Adrenal gland (tissue), 5 donors: ENCODE measurements at regions not wholly inside any gene's neighbourhood (a gene's known extent, or its start where the extent isn't known, plus 50 kb on each side); places are given as distances from the start of the nearest gene placed in this dataset.

Experiments used
- CTCF ChIP-seq, 6 experiments: fragments of 450-650 bp in 4 of 6; fragments of 200-600 bp in 2 of 6; sonication (generic) in 1 of 6; IDR thresholded peaks; 1 replicate in 5 of 6; 2 replicates in 1 of 6; pipeline versions ENCODE4 v1.5.1 to v1.8.0; 2016 to 2021; ENCODE audit warnings: antibody characterized with exemption in 6 of 6, mild to moderate bottlenecking in 2 of 6, moderate library complexity in 1 of 6
- POLR2A ChIP-seq, 2 donors: fragments of 450-650 bp; IDR thresholded peaks; one replicate each; pipeline ENCODE4 v1.6.1; 2017; ENCODE audit warnings: antibody characterized with exemption in 2 of 2, mild to moderate bottlenecking in 2 of 2, moderate library complexity in 1 of 2
- donor health status: DM: no; HTN: no; CAD: no.

DNA sequence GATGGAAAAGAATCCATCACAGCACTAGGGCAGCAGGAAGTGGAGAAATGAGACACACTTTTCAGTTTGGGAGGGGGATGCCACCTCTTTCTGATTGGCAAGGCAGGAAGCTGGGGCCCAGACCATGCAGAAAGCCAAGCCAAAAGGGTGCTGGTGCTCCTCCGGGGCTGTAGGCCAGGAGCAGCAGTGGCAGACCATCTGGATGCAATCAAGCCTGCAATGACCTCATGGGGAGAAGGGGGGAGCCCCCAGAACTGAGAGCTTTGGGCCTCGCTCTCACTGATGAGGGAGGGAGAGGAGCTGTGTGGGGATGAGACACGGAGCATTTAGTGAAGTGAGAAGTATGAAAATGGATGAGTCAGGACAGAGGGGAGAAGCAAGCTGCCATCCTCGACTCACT is 141.3 kb upstream of the NALF2 start:
- TF ChIP-seq CTCF (IDR thresholded peaks at IDR 0.05) = no peak
- no peak for TF ChIP-seq POLR2A (IDR thresholded peaks at IDR 0.05)
